GM12891 (cell line): ENCODE measurements at regions not wholly inside any gene's neighbourhood (a gene's known extent, or its start where the extent isn't known, plus 50 kb on each side); places are given as distances from the start of the nearest gene placed in this dataset.

Source experiments
- DNase-seq: peaks from one replicate; pipeline ENCODE4 v3.0.0; 2011; ENCODE audit warnings: low spot score; ENCODE audit not compliant: insufficient read length
- FAIRE-seq: peaks from 2 replicates; lab custom pipeline; 2011; peaks lifted over from hg19 to GRCh38; lab: Jason Lieb, UNC
- PAX5 ChIP-seq: IDR thresholded peaks from 2 replicates; pipeline ENCODE4 v1.6.1; 2011; ENCODE audit warnings: low read length, moderate library complexity, mild to moderate bottlenecking; ENCODE audit not compliant: insufficient read depth, severe bottlenecking
- POLR2A ChIP-seq: IDR thresholded peaks from 2 replicates; pipeline ENCODE4 v1.6.1; 2011; ENCODE audit warnings: low read depth, low read length, control low read depth
- POLR2AphosphoS5 ChIP-seq: IDR thresholded peaks from 2 replicates; pipeline ENCODE4 v1.6.1; 2011; ENCODE audit warnings: low read depth, low read length, control low read depth
- POU2F2 ChIP-seq: IDR thresholded peaks from 2 replicates; pipeline ENCODE4 v1.6.1; 2011; ENCODE audit warnings: low read depth, mild to moderate bottlenecking, control low read depth, low read length, moderate library complexity
- SPI1 ChIP-seq: IDR thresholded peaks from 2 replicates; pipeline ENCODE4 v1.6.1; 2011; ENCODE audit warnings: low read depth, low read length, control low read depth
- TAF1 ChIP-seq: IDR thresholded peaks from 2 replicates; pipeline ENCODE4 v1.6.1; 2011; ENCODE audit warnings: low read depth, low read length, control low read depth

DNA sequence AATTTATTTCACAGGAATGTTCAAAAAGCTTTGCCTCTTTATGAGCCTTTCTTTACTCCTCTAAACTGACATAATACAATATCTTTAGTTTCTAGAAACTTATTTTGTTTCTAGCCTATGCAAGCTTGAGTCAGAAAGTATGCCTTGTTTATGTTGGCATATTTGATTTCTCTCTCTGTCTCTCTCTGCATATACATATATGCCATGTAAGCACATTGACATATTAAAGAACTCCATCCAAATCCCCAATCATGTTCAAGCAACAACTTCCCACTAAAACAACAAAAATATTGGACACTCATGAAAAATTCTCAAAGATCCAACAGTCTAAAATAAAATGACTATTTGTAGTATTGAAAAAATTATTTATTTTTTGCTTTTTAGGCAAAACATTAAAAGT lies 1651.2 kb upstream of the ACVR2A start:
- FAIRE-seq: no peak
- TF ChIP-seq PAX5 (no peak), POU2F2 (no peak), POLR2A (no peak), SPI1 (no peak), POLR2AphosphoS5 (no peak), TAF1 (no peak)
- no peak for DNase-seq

DNA sequence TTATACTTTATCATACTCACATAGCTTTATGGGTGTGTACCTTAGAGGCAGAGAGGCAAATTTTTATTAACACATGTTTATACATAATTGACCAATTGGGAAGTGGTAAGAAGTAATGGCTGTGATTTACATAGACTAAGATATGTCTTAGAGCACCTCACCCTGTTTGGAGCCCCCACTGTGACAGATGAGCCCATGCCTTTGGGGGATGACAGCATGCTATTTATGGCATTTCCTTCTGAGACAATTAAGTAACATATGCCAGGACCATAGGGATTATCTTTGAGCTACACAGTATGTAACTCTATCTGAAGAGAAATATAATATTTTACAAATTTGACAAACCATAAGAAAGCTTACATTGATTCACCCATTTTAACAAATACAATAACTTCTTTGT lies 1655.3 kb upstream of the ACVR2A start:
- no peak for FAIRE-seq
- no peak for TF ChIP-seq PAX5
- TF ChIP-seq POU2F2: no peak
- TF ChIP-seq TAF1: no peak
- TF ChIP-seq POLR2AphosphoS5: no peak
- TF ChIP-seq SPI1: no peak
- TF ChIP-seq POLR2A: no peak
- DNase-seq: no peak

DNA sequence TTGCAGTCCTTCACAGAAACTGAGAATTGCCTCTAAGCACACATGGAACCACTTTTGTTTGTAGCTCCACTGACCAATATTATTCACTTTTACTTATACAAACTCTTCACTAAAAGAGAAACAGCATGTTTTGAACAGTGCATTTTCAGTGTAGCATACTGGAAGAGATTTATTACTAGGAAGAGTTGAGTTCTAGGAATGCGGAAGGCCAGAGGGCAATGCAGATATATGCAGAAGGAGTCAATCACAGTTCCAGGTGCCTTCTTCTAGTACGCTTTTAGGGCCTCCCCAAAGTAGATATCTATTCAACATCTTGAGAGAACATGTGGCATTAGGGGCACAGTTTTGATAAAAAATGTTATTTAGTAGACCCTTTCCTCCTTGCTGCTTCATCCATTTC lies 1654.0 kb upstream of the ZEB2 start:
- TF ChIP-seq SPI1 (no peak), PAX5 (no peak), POU2F2 (no peak), POLR2AphosphoS5 (no peak), POLR2A (no peak), TAF1 (no peak)
- DNase-seq: no peak
- FAIRE-seq: no peak

DNA sequence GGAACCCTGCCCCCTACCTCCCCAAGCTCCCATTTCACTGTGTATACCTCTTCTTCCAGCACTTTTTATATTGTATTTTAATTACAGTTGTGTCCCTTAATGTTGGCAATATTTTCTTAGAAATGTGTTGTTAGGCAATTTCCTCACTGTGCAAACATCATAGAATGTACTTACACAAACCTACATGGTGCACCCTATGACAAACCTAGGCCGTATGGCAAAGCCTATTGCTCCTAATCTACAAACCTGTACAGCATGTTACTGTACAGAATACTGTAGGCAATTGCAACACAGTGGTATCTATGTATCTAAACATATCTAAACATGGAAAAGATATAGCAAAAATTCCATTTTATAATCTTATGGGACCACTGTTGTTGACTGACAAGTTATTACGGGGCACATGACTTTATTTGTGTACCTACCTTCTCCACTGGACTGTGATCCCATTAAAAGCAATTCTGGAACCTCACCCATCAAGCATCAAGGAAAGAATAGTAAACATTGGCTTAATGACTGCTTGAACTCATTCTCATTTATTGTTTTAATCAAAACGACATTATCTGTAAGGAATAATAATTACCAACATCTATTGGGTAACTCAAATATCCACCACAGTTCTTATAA lies 1641.5 kb upstream of the ZEB2 start:
- no peak for FAIRE-seq
- TF ChIP-seq TAF1: no peak
- DNase-seq: no peak

DNA sequence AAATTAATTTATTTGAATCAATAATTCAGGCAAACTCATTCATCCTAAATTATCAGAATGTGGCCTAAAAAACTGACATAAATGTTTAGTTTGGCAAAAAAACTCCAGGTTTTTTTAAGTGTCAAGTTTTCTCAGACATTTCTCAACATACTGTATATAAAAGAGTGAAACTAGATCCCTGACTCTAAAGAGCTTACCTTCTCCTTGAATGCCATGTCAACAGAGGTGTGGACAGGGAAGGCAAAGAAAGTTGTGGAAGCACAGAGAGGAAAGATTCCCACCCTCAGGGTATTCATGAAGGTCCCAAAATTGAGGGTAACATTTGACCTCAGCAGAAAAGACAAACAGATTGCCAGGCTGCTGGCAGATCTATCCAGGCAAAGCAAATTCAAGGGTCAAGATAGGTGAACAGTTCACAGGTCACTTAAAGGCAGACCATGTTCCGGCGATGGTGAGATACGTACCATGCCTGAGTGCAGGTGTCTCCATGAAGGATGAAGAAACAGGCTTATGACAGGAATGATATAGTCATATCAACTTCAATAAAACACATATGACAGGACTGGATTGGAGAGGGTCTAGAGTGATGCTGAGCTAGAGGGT lies 1638.3 kb upstream of the ZEB2 start:
- no peak for TF ChIP-seq POLR2A
- TF ChIP-seq PAX5: no peak
- TF ChIP-seq POLR2AphosphoS5: no peak
- no peak for TF ChIP-seq TAF1
- TF ChIP-seq POU2F2: no peak
- no peak for TF ChIP-seq SPI1
- FAIRE-seq (no peak), DNase-seq (no peak)

DNA sequence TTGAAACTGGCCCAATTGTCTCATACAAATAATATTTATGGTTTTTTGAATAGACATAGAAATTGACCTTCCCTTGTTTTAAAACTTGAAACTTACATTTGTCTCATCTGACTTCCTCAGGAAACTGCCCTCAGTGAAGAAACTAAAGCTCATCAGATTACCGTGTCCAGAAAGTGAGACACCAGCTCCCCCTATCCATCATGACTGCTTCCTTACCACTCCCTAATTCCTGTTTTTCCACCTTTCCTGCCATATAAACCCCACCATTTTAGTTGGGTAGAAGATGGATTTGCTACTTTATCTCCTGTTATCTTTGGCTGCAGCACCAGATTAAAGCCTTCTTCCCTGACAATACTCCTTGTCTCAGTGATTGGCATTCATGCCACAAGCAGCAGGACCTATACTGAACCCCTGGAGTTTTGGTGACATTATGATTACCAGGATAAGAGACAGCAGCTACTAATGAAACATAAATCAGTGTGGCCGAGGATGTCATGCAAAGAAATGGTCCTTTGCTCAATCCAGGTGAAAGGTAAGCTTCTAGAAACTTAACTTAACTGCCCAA lies 1627.6 kb upstream of the ZEB2 start:
- TF ChIP-seq POU2F2 (no peak), POLR2A (no peak), TAF1 (no peak), PAX5 (no peak), POLR2AphosphoS5 (no peak), SPI1 (no peak)
- no peak for DNase-seq

DNA sequence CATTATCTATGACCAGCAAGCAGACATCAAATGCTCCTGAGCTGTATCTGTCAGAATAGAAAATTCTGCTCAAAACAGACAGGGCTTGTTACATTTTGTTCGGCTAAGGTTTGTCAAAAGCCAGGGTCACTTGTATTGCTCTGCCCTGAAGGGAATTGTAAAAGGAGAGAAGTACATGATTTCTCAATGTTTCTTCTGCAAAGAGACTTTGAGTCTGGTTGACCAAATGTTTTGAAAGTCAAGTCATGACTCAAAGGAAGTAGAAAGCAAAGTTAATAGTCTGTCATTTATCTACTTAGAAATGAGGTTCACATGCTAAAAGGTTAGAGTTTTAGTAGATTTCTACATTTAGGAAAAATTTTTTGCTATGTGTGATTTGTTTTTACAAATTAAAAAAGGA lies 1624.1 kb upstream of the ZEB2 start:
- TF ChIP-seq POLR2A: no peak
- no peak for TF ChIP-seq POLR2AphosphoS5
- no peak for TF ChIP-seq SPI1
- TF ChIP-seq PAX5: no peak
- TF ChIP-seq POU2F2: no peak
- TF ChIP-seq TAF1: no peak
- FAIRE-seq (no peak), DNase-seq (no peak)

More for the DNA sequence above, 1627.6 kb upstream of the ZEB2 start:
- no peak for FAIRE-seq

DNA sequence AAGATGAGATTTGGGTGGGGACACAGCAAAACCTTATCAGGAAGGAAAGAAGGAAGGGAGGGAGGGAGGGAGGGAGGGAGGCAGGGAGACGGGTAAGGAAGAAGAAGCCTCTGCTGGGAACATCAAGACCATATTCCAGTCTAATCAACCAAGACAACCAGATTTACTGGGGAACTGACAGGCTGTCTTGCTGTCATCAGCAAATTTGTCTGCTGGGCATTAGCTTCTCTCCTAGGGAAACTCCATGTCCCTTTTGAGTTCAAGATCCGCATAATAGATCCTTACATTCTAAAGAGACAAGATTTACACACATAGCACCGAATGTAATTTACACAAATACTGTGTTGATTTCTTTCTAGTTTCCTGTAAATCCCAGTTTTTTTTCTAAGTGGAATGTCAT lies 1618.9 kb upstream of the ZEB2 start:
- DNase-seq (no peak), FAIRE-seq (no peak)
- TF ChIP-seq POLR2AphosphoS5 (no peak), POU2F2 (no peak), POLR2A (no peak)

DNA sequence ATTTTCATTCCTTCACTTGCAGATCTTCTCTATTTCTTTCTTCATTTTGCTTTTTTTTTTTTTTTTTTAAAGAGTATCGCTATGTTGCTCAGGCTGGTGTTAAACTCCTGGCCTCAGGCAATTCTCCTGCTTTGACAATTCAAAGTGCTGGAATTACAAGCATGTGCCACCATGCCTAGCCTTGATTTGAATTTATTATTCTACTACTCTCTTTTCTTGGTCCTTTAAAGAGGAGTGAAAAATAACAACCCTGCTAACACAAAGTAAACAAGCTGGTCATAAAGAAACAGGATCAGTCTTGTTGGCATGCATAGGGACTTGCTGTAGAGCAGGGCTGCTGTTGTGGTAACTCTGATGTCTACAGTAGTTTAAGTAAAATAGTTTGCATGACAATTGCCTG lies 1615.3 kb upstream of the ZEB2 start:
- FAIRE-seq: no peak
- no peak for TF ChIP-seq PAX5
- no peak for TF ChIP-seq POU2F2
- TF ChIP-seq POLR2A: no peak
- TF ChIP-seq SPI1: no peak
- TF ChIP-seq TAF1: no peak
- no peak for DNase-seq

DNA sequence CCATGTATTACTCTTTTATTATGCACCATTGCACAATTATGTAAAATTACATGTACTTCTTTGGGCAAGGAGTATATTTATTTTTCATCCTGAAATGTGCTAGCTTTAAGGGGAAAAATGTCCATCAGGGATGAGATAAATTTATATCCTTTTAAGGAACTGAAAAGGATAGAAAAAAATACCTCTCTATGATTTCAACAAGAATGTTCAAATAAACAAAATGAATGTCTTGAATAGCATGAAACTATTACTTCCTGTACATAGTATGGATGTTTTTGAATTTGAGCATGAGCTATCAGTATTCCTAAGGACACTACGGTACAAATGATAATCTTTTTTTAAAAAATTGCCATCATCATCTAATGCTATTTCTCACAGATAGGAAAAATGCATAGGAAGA lies 1611.9 kb upstream of the ZEB2 start:
- FAIRE-seq: no peak
- no peak for TF ChIP-seq PAX5
- TF ChIP-seq POLR2A: no peak
- TF ChIP-seq POU2F2: no peak
- no peak for TF ChIP-seq SPI1
- TF ChIP-seq POLR2AphosphoS5: no peak
- no peak for TF ChIP-seq TAF1
- no peak for DNase-seq
